ENCODE measurements at regions not wholly inside any gene's neighbourhood (a gene's known extent, or its start where the extent isn't known, plus 50 kb on each side); places are given as distances from the start of the nearest gene placed in this dataset.

DNA sequence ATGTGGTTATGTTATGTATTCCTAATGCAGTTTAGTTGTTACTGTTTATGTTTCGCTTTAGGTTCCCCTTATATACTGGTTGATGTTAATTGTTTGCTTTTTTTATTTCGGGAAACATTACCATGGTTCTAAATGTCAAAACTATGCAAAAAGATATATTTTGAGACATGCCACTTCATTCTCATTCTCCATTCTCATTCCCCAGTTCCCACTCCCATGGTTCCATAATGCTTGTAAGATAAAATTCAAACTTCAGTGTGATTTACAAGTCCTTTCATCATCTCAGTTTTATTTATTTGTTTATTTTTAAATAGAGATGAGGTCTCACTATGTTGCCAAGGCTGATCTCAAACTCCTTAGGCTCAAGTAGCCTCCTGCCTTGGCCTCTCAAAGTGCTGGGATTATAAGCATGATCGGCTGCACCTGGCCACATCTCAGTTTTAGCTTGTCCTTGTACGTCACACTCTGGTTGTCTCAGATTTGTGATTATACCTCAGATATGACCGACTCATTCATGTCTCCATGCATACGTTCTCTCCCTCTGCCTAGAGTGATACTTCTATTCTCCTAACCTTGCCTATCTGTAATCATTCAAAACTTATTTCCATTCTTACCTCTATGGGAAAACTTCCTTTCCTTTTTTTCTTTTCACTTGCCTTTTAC lies 407.8 kb upstream of the RGS6 start:
- TF ChIP-seq, protein P1, sequence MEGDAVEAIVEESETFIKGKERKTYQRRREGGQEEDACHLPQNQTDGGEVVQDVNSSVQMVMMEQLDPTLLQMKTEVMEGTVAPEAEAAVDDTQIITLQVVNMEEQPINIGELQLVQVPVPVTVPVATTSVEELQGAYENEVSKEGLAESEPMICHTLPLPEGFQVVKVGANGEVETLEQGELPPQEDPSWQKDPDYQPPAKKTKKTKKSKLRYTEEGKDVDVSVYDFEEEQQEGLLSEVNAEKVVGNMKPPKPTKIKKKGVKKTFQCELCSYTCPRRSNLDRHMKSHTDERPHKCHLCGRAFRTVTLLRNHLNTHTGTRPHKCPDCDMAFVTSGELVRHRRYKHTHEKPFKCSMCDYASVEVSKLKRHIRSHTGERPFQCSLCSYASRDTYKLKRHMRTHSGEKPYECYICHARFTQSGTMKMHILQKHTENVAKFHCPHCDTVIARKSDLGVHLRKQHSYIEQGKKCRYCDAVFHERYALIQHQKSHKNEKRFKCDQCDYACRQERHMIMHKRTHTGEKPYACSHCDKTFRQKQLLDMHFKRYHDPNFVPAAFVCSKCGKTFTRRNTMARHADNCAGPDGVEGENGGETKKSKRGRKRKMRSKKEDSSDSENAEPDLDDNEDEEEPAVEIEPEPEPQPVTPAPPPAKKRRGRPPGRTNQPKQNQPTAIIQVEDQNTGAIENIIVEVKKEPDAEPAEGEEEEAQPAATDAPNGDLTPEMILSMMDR (IDR thresholded peaks at IDR 0.05) = no peak
- TF ChIP-seq EP300 (IDR thresholded peaks at IDR 0.05) (no peak), POLR2AphosphoS5 (IDR thresholded peaks at IDR 0.05) (no peak), POLR2A (IDR thresholded peaks at IDR 0.05) (no peak)
